ENCODE measurements at regions not wholly inside any gene's neighbourhood (a gene's known extent, or its start where the extent isn't known, plus 50 kb on each side); places are given as distances from the start of the nearest gene placed in this dataset.

DNA sequence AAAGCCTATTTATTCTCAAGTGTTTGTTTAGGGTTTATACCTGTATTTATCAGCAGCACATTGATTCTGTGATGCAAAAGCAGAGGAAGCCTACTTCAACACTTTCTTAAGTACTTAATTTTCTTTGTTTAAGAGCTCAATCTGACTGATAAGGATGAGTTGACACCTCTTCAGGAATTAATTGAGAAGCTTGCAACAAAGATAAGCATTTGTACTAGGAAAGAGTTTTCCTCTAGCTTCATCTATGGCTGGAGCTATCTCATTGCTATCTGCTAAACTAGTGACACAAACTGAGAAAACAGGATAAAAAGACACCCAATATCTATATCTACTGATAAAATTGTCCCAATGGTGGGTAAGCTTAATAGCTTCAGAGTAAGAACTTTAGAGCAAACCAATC, 170.1 kb upstream of the SLITRK6 start:
- TF ChIP-seq EP300 (IDR thresholded peaks at IDR 0.05) (no peak), CTCF (IDR thresholded peaks at IDR 0.05) (no peak), POLR2A (IDR thresholded peaks at IDR 0.05) (no peak)
